Naive thymus-derived CD8-positive, alpha-beta T cell (primary cell): ENCODE measurements at regions not wholly inside any gene's neighbourhood (a gene's known extent, or its start where the extent isn't known, plus 50 kb on each side); places are given as distances from the start of the nearest gene placed in this dataset.
A peak's percentile ranks its signal among the peaks of the same experiment; 100 is the strongest.
"Not testable (repeated sequence)": the region's sequence is repeated elsewhere in the genome, so short reads cannot be mapped to it uniquely, and the experiment has no call there.

Experiments used
- ATAC-seq, 2 donors: fragments of 150-1000 bp; cut with Tn5 transposase in 1 of 2; sonication (Bioruptor Pico), chemical (Tn5 transposase) in 1 of 2; 1 replicate in 1 of 2; 2 replicates in 1 of 2; pipeline ENCODE4 v1.10.0; 2021; ENCODE audit warnings: mild to moderate bottlenecking in 2 of 2, moderate library complexity in 2 of 2
- POLR2A ChIA-PET: fragments of 350-600 bp; sonication (Branson Sonifier 250); formaldehyde crosslinking; loops from one replicate; lab custom pipeline; 2021; ENCODE audit warnings: antibody characterized with exemption; lab: Charles Lee
- DNase-seq, 10 donors: peaks; one replicate each; pipeline versions ENCODE4 v3.0.0 to v3.0.0-alpha.2; 2020 to 2022
- H3K27ac Mint-ChIP-seq, 10 donors: one replicate each; pipeline ENCODE4 v1.8.0; 2020 to 2022; ENCODE audit warnings: mild to moderate bottlenecking in 10 of 10, mixed read lengths in 10 of 10, moderate library complexity in 4 of 10, inconsistent platforms in 1 of 10
- H3K27me3 Mint-ChIP-seq, 5 donors: one replicate each; pipeline ENCODE4 v1.8.0; 2021 to 2022; ENCODE audit warnings: mixed read lengths in 5 of 5
- H3K36me3 Mint-ChIP-seq, 3 donors: one replicate each; pipeline ENCODE4 v1.8.0; 2020 to 2022; ENCODE audit warnings: mixed read lengths in 3 of 3, mild to moderate bottlenecking in 2 of 3, inconsistent platforms in 1 of 3
- H3K4me1 Mint-ChIP-seq, 4 donors: one replicate each; pipeline ENCODE4 v1.8.0; 2021 to 2022; ENCODE audit warnings: mixed read lengths in 4 of 4
- H3K4me3 Mint-ChIP-seq, 10 donors: one replicate each; pipeline ENCODE4 v1.8.0; 2020 to 2022; ENCODE audit warnings: mild to moderate bottlenecking in 10 of 10, mixed read lengths in 10 of 10, moderate library complexity in 6 of 10, inconsistent platforms in 1 of 10
- H3K9me3 Mint-ChIP-seq, 9 donors: one replicate each; pipeline ENCODE4 v1.8.0; 2020 to 2022; ENCODE audit warnings: mixed read lengths in 9 of 9, mild to moderate bottlenecking in 3 of 9, inconsistent platforms in 1 of 9, moderate library complexity in 1 of 9

DNA sequence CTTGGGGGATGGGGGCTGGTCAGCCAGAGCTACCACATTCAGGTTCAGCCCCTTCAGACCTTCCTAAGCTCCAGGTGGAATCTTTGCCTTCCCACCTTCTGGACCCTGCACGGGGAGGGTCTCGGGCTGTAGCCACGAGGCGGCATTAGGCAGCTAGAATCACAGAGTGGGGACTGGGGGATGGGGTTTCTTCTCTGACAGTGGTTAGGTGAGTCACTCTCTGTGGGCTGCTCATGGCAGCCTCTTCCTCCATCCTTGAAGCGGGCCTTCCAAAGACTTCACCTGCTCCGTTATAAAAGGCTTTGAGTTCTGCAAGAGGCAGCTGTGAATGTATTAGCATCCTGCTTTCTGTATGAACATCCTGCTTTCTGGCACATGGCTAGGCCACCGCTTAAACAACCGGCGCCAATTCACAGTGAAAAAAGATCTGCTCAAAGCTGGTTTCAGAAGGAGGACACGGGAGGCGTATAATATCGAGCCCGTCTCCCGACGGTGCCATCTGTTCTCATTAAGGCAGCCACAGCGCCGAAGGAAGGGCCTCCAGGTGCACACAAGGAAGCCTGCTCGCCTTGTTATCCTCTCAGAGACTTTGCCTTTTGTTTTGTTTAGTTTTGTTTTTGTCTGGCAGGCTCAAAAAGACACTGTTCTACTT is 74.3 kb upstream of the IGFBP7 start:
- H3K27me3 Mint-ChIP-seq, result peaks cover 0 to 9% (median 4%) of the 10 kb centered on the region in 5 donors
- no peaks in the 10 kb centered on the region for H3K4me1 Mint-ChIP-seq
- no peaks in the 10 kb centered on the region for H3K9me3 Mint-ChIP-seq
- no peaks in the 10 kb centered on the region for H3K36me3 Mint-ChIP-seq
- DNase-seq (no peak), ATAC-seq (no peak)
- no peak overlapping the region for H3K4me3 Mint-ChIP-seq
- no peak overlapping the region for H3K27ac Mint-ChIP-seq
- POLR2A ChIA-PET, result no interaction called here

DNA sequence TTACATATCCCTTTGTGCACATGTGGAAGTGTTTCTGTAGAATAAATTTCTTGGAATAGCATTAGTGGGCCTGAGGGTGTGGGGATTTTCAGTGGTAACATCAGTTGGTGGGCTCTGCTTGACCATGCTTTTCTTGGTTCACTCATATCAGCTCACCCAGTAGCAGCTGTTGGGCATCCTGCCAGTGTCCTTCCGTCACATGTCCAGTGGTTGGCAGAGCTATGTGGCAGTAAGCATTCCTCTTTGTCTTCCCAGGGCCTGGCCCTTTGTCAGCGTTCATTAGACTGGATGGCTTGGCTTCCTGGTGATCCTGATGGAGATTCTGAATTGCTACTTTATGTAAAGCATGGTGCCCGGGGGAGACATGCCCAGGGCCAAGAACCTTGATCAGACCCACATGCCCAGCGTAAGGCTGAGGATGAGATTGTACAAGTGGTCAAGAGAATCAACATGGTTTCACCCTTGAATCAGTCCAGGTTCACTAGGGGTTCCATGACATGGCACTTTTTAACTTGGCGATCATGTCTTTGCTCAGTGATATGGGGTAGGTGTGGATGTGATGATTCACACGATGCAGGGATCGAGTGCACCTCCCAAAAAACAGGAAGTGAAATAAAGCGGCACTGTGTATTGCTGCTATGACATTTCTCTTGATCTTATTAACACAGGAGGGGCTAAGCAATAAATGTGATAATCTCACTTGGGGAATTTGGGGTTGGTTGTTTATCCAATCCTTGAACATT is 72.1 kb upstream of the IGFBP7 start:
- no peak overlapping the region for H3K27ac Mint-ChIP-seq
- H3K4me1 Mint-ChIP-seq, result no peaks in the 10 kb centered on the region
- H3K4me3 Mint-ChIP-seq, result no peak overlapping the region
- POLR2A ChIA-PET, result no interaction called here
- H3K36me3 Mint-ChIP-seq, result no peaks in the 10 kb centered on the region
- H3K27me3 Mint-ChIP-seq, result peaks cover 0 to 10% (median 4%) of the 10 kb centered on the region in 5 donors
- ATAC-seq (no peak), DNase-seq (no peak)
- H3K9me3 Mint-ChIP-seq, result no peaks in the 10 kb centered on the region

DNA sequence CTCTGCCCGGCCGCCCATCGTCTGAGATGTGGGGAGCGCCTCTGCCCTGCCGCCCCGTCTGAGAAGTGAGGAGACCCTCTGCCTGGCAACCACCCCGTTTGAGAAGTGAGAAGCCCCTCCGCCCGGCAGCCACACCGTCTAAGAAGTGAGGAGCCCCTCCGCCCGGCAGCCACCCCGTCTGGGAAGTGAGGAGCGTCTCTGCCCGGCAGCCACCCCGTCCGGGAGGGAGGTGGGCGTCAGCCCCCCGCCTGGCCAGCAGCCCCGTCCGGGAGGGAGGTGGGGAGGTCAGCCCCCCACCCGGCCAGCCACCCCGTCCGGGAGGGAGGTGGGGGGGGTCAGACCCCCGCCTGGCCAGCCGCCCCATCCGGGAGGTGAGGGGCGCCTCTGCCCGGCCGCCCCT is 63.0 kb upstream of the IGFBP7 start:
- POLR2A ChIA-PET, H3K9me3 Mint-ChIP-seq, H3K4me1 Mint-ChIP-seq, H3K4me3 Mint-ChIP-seq, H3K27ac Mint-ChIP-seq, DNase-seq, H3K36me3 Mint-ChIP-seq, ATAC-seq: not testable (repeated sequence)
- H3K27me3 Mint-ChIP-seq, result peaks cover 3 to 12% (median 4%) of the 10 kb centered on the region in 5 donors

DNA sequence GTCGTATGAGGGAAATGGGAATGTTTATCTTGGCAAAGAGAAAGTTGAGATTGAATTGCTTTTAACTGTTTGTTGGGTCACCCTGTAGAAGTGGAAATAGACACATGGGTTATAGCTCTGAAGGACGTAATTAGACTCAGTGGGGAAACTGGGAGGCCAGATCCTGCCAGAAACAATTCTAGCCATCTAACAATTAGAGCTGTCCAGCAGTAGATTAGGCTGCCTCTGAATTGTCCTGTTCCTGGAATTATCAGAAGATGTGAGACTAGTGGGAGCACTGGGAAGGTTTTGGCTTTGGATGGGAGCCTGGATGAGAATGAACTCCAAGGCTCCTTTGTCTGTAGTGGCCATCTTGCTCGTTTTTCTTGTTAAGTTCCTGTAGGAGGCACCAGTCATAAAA is 61.9 kb upstream of the IGFBP7 start:
- no peak overlapping the region for H3K4me3 Mint-ChIP-seq
- H3K4me1 Mint-ChIP-seq, result no peaks in the 10 kb centered on the region
- POLR2A ChIA-PET, result no interaction called here
- peaks cover 0 to 4% (median 0%) of the 10 kb centered on the region in 3 donors for H3K36me3 Mint-ChIP-seq
- H3K27me3 Mint-ChIP-seq, result peaks cover 2 to 21% (median 7%) of the 10 kb centered on the region in 5 donors
- H3K9me3 Mint-ChIP-seq, result peaks cover 0 to 4% (median 0%) of the 10 kb centered on the region in 9 donors
- no peak for DNase-seq
- no peak for ATAC-seq
- no peak overlapping the region for H3K27ac Mint-ChIP-seq

DNA sequence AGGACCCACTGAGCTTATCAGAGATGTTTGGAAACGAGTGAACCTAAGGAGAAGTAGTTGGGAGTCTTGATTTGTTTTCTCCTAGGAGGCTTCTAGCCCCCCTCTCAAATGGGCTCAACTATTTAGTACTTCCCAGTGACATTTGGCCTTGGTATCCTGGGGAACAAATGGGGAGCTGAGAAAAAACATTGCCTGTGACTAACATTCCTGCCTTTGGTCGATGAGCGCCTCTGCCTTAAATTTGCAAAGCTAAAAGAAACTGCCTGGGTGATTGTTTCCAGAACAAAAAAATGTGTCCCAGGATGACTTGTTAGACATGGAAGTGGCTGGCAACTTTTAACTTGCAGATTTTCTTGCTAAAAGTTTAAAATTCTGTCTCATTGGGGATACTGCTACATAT is 58.8 kb upstream of the IGFBP7 start:
- Mint-ChIP-seq H3K27me3 (peaks cover 18 to 40% (median 28%) of the 10 kb centered on the region in 5 donors), H3K27ac (peak overlapping the region in 1 of 10 donors; percentile 10)
- no peak for ATAC-seq

DNA sequence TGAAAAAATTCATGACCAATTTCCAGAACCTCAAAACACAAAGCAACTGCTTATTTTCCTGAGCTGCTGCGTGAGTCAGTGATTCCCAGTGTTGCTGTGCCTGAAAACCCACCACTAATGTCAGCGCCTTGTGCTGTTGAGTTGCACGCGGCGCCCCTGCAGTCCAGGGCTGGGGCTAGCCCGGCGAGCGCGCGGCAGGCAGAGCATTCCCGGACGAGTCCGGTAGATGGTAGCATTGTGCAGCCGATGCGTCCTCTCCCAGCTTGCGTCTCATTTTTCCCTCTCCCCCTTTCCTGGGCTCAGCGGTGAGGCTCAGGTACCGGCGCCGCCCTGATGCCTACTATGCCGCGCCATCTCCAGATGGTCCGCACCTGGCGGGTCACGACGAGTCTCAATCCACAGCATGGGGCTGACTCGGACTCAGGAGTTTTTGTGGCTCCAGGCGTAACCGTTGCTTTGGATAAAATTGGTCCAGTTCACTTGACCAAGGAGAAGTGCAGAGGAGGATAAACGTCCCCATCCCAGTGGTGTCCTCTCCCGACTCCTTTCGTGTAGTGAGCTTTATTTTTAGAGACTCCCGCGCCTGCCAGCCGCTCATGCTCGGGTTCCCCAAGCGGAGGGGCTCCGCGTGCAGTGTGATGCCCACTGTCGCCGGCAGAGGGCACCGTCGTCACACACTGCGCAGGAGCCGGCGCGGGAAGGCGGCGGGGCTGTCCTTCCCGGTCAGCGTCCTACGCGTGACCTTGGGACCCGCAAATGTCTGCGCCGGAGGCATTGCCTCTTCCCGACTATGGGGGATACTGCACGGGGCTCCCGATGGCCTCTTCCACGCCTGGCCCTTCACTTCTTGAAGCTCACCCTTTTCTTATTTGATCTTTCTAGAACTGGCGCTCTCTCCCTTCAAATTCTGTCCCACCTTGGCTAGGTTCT is 53.6 kb upstream of the IGFBP7 start:
- Mint-ChIP-seq H3K9me3 (no peaks in the 10 kb centered on the region), H3K4me1 (peaks cover 4 to 15% (median 10%) of the 10 kb centered on the region in 4 donors), H3K36me3 (no peaks in the 10 kb centered on the region), H3K4me3 (peak overlapping the region; percentile 84 to 95 (median 90)), H3K27me3 (peaks cover 18 to 39% (median 28%) of the 10 kb centered on the region in 5 donors), H3K27ac (peak overlapping the region in 4 of 10 donors; percentile 28 to 67 (median 64))
- ATAC-seq (peak; percentile 91 to 94), DNase-seq (peak; percentile 32 to 73 (median 66))
- POLR2A ChIA-PET, result no interaction called here

More for the DNA sequence above, 58.8 kb upstream of the IGFBP7 start:
- Mint-ChIP-seq H3K36me3 (peaks cover 0 to 4% (median 0%) of the 10 kb centered on the region in 3 donors), H3K4me1 (peaks cover 0 to 7% (median 4%) of the 10 kb centered on the region in 4 donors), H3K9me3 (peaks cover 0 to 4% (median 0%) of the 10 kb centered on the region in 9 donors), H3K4me3 (no peak overlapping the region)
- POLR2A ChIA-PET, result no interaction called here
- DNase-seq, result no peak

DNA sequence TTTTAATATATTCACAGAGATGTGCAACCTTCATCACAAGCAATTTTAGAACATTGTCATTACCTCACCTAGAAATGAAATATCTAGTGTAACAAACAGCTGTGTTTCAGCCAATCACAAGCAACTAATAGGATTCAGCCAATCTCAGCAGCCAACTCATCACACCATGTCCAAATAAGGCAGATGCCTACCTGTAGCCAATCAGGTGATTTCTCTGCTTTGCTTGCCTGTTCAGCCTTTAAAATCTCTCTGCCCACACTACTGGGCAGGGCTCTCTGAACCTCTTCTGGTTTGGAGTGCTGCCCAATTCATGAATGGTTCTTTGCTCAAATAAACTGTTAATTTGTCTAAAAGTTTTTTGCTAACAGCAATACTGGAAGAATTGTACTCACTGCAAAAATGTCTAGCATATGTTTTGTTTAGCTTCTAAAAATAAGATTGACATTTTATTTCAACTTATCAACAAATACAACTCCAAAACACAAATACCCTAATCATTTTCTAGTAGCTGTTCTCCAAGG is 52.4 kb upstream of the IGFBP7 start:
- Mint-ChIP-seq H3K27ac (no peak overlapping the region), H3K4me1 (peaks cover 4 to 15% (median 10%) of the 10 kb centered on the region in 4 donors), H3K9me3 (no peaks in the 10 kb centered on the region), H3K36me3 (no peaks in the 10 kb centered on the region), H3K27me3 (peaks cover 16 to 42% (median 26%) of the 10 kb centered on the region in 5 donors), H3K4me3 (peak overlapping the region in 5 of 10 donors; percentile 35 to 91 (median 87))
- DNase-seq (no peak), ATAC-seq (no peak)
- POLR2A ChIA-PET, result no interaction called here
